Activated T-cell treated with anti-CD3 and anti-CD28 coated beads, Interleukin-2, amount 50 U/mL, for 72 hours (primary cell): ENCODE measurements at regions not wholly inside any gene's neighbourhood (a gene's known extent, or its start where the extent isn't known, plus 50 kb on each side); places are given as distances from the start of the nearest gene placed in this dataset.

Source experiments
- ATAC-seq, 2 donors: fragments of 150-1000 bp; cut with Tn5 transposase; replicated peaks in 1 of 2; 2 replicates each; pipeline ENCODE4 v1.10.0; 2021; ENCODE audit warnings: moderate library complexity in 2 of 2, mild to moderate bottlenecking in 1 of 2
- DNase-seq, 2 donors: peaks; one replicate each; pipeline ENCODE4 v3.0.0; 2021 to 2022; ENCODE audit warnings: mixed read lengths in 1 of 2
- H3K27ac Mint-ChIP-seq: one replicate; pipeline ENCODE4 v1.8.0; 2022; ENCODE audit warnings: mild to moderate bottlenecking, moderate library complexity, mixed read lengths
- H3K27me3 Mint-ChIP-seq: one replicate; pipeline ENCODE4 v1.8.0; 2022; ENCODE audit warnings: low read depth, mixed read lengths
- H3K36me3 Mint-ChIP-seq, 2 donors: one replicate each; pipeline ENCODE4 v1.8.0; 2022; ENCODE audit warnings: mixed read lengths in 2 of 2, mild to moderate bottlenecking in 1 of 2; ENCODE audit not compliant: insufficient read depth in 2 of 2
- H3K4me1 Mint-ChIP-seq: one replicate; pipeline ENCODE4 v1.8.0; 2022; ENCODE audit warnings: low read depth, mixed read lengths
- H3K4me3 Mint-ChIP-seq, 2 donors: one replicate each; pipeline ENCODE4 v1.8.0; 2022; ENCODE audit warnings: mild to moderate bottlenecking in 2 of 2, mixed read lengths in 2 of 2, moderate library complexity in 2 of 2
- H3K9me3 Mint-ChIP-seq, 2 donors: one replicate each; pipeline ENCODE4 v1.8.0; 2022; ENCODE audit warnings: mixed read lengths in 2 of 2

- Mint-ChIP-seq H3K27me3 (no peaks in the 10 kb centered on the region), H3K36me3 (no peaks in the 10 kb centered on the region), H3K4me3 (no peak overlapping the region), H3K4me1 (no peaks in the 10 kb centered on the region), H3K27ac (no peak overlapping the region), H3K9me3 (peaks cover 3 to 4% of the 10 kb centered on the region in 2 donors)
- DNase-seq (no peak), ATAC-seq (no peak)
These were observed 262.8 kb upstream of the PRMT6 start for GRCh38 chr1:106793651-106794050.

- Mint-ChIP-seq H3K36me3 (no peaks in the 10 kb centered on the region), H3K9me3 (peaks cover 4 to 11% of the 10 kb centered on the region in 2 donors), H3K27me3 (no peaks in the 10 kb centered on the region), H3K4me3 (no peak overlapping the region), H3K4me1 (no peaks in the 10 kb centered on the region), H3K27ac (no peak overlapping the region)
- ATAC-seq = no peak
- DNase-seq = no peak
These were observed 257.5 kb upstream of the PRMT6 start for GRCh38 chr1:106798991-106799390.

- no peaks in the 10 kb centered on the region for H3K4me1 Mint-ChIP-seq
- no peak for ATAC-seq
- DNase-seq = no peak
- peaks cover 4 to 11% of the 10 kb centered on the region in 2 donors for H3K9me3 Mint-ChIP-seq
- no peak overlapping the region for H3K4me3 Mint-ChIP-seq
- no peaks in the 10 kb centered on the region for H3K36me3 Mint-ChIP-seq
- H3K27me3 Mint-ChIP-seq = no peaks in the 10 kb centered on the region
- H3K27ac Mint-ChIP-seq = no peak overlapping the region
These were observed 254.3 kb upstream of the PRMT6 start for GRCh38 chr1:106802181-106802580.

- ATAC-seq = no peak
These were observed 242.1 kb upstream of the PRMT6 start for GRCh38 chr1:106814418-106814817.

GRCh38 chr1:106817575-106817974, 238.9 kb upstream of the PRMT6 start:
- no peaks in the 10 kb centered on the region for H3K27me3 Mint-ChIP-seq
- no peaks in the 10 kb centered on the region for H3K36me3 Mint-ChIP-seq
- H3K4me1 Mint-ChIP-seq = no peaks in the 10 kb centered on the region
- no peak overlapping the region for H3K4me3 Mint-ChIP-seq
- ATAC-seq (no peak), DNase-seq (no peak)
- H3K9me3 Mint-ChIP-seq = peaks cover 2 to 5% of the 10 kb centered on the region in 2 donors
- H3K27ac Mint-ChIP-seq = no peak overlapping the region

More at GRCh38 chr1:106814418-106814817, 242.1 kb upstream of the PRMT6 start:
- H3K4me3 Mint-ChIP-seq = no peak overlapping the region
- H3K27ac Mint-ChIP-seq = no peak overlapping the region
- no peaks in the 10 kb centered on the region for H3K4me1 Mint-ChIP-seq
- H3K27me3 Mint-ChIP-seq = no peaks in the 10 kb centered on the region
- H3K36me3 Mint-ChIP-seq = peaks cover 0 to 1% of the 10 kb centered on the region in 2 donors
- peaks cover 7 to 13% of the 10 kb centered on the region in 2 donors for H3K9me3 Mint-ChIP-seq
- no peak for DNase-seq

- DNase-seq = no peak
- no peaks in the 10 kb centered on the region for H3K27me3 Mint-ChIP-seq
These were observed 225.0 kb upstream of the PRMT6 start for GRCh38 chr1:106831511-106831910.

GRCh38 chr1:106836708-106837107, 219.8 kb upstream of the PRMT6 start:
- Mint-ChIP-seq H3K27me3 (no peaks in the 10 kb centered on the region), H3K9me3 (peaks cover 2 to 5% of the 10 kb centered on the region in 2 donors), H3K27ac (no peak overlapping the region), H3K4me3 (no peak overlapping the region), H3K4me1 (no peaks in the 10 kb centered on the region), H3K36me3 (no peaks in the 10 kb centered on the region)
- ATAC-seq (no peak), DNase-seq (no peak)

More at GRCh38 chr1:106831511-106831910, 225.0 kb upstream of the PRMT6 start:
- ATAC-seq = no peak
- H3K27ac Mint-ChIP-seq = no peak overlapping the region
- no peak overlapping the region for H3K4me3 Mint-ChIP-seq
- no peaks in the 10 kb centered on the region for H3K4me1 Mint-ChIP-seq
- H3K36me3 Mint-ChIP-seq = no peaks in the 10 kb centered on the region
- peaks cover 2 to 3% of the 10 kb centered on the region in 2 donors for H3K9me3 Mint-ChIP-seq

GRCh38 chr1:106843518-106843917, 213.0 kb upstream of the PRMT6 start:
- Mint-ChIP-seq H3K27me3 (no peaks in the 10 kb centered on the region), H3K4me1 (no peaks in the 10 kb centered on the region), H3K9me3 (peaks cover 1 to 8% of the 10 kb centered on the region in 2 donors), H3K27ac (no peak overlapping the region), H3K36me3 (no peaks in the 10 kb centered on the region), H3K4me3 (no peak overlapping the region)
- ATAC-seq (no peak), DNase-seq (no peak)

GRCh38 chr1:106846656-106847055, 209.8 kb upstream of the PRMT6 start:
- no peaks in the 10 kb centered on the region for H3K4me1 Mint-ChIP-seq
- no peak overlapping the region for H3K4me3 Mint-ChIP-seq
- ATAC-seq = no peak

GRCh38 chr1:106861110-106861509, 195.4 kb upstream of the PRMT6 start:
- DNase-seq (no peak), ATAC-seq (no peak)
- peaks cover 7 to 8% of the 10 kb centered on the region in 2 donors for H3K9me3 Mint-ChIP-seq
- H3K27me3 Mint-ChIP-seq = no peaks in the 10 kb centered on the region
- no peak overlapping the region for H3K4me3 Mint-ChIP-seq
- no peak overlapping the region for H3K27ac Mint-ChIP-seq
- H3K4me1 Mint-ChIP-seq = no peaks in the 10 kb centered on the region
- H3K36me3 Mint-ChIP-seq = peaks cover 0 to 2% of the 10 kb centered on the region in 2 donors

More at GRCh38 chr1:106846656-106847055, 209.8 kb upstream of the PRMT6 start:
- H3K27me3 Mint-ChIP-seq = no peaks in the 10 kb centered on the region
- no peak for DNase-seq
- no peaks in the 10 kb centered on the region for H3K36me3 Mint-ChIP-seq
- no peak overlapping the region for H3K27ac Mint-ChIP-seq
- H3K9me3 Mint-ChIP-seq = peaks cover 1 to 8% of the 10 kb centered on the region in 2 donors

GRCh38 chr1:106868828-106869227, 187.6 kb upstream of the PRMT6 start:
- ATAC-seq (no peak), DNase-seq (no peak)
- Mint-ChIP-seq H3K4me3 (no peak overlapping the region), H3K4me1 (no peaks in the 10 kb centered on the region), H3K36me3 (no peaks in the 10 kb centered on the region), H3K9me3 (peaks cover 10 to 12% of the 10 kb centered on the region in 2 donors), H3K27me3 (no peaks in the 10 kb centered on the region), H3K27ac (no peak overlapping the region)

- Mint-ChIP-seq H3K9me3 (peaks cover 7 to 10% of the 10 kb centered on the region in 2 donors), H3K36me3 (no peaks in the 10 kb centered on the region), H3K4me1 (no peaks in the 10 kb centered on the region), H3K27me3 (no peaks in the 10 kb centered on the region), H3K4me3 (no peak overlapping the region), H3K27ac (no peak overlapping the region)
- DNase-seq (no peak), ATAC-seq (no peak)
These were observed 180.9 kb upstream of the PRMT6 start for GRCh38 chr1:106875622-106876021.

GRCh38 chr1:106876384-106876783, 180.1 kb upstream of the PRMT6 start:
- H3K27me3 Mint-ChIP-seq = no peaks in the 10 kb centered on the region
- H3K27ac Mint-ChIP-seq = no peak overlapping the region
- ATAC-seq = no peak
- DNase-seq = no peak
- no peaks in the 10 kb centered on the region for H3K36me3 Mint-ChIP-seq
- no peak overlapping the region for H3K4me3 Mint-ChIP-seq
- peaks cover 6 to 7% of the 10 kb centered on the region in 2 donors for H3K9me3 Mint-ChIP-seq
- no peaks in the 10 kb centered on the region for H3K4me1 Mint-ChIP-seq

GRCh38 chr1:106879538-106879937, 176.9 kb upstream of the PRMT6 start:
- no peak for ATAC-seq
- Mint-ChIP-seq H3K36me3 (no peaks in the 10 kb centered on the region), H3K4me1 (no peaks in the 10 kb centered on the region), H3K27ac (no peak overlapping the region), H3K27me3 (no peaks in the 10 kb centered on the region), H3K9me3 (peaks cover 2 to 7% of the 10 kb centered on the region in 2 donors), H3K4me3 (no peak overlapping the region)
- no peak for DNase-seq
